Spleen (tissue), 11 donors: ENCODE measurements at regions not wholly inside any gene's neighbourhood (a gene's known extent, or its start where the extent isn't known, plus 50 kb on each side); places are given as distances from the start of the nearest gene placed in this dataset.

Source experiments
- DNase-seq: peaks from one replicate; pipeline ENCODE4 v3.0.0-alpha.2; 2020
- H3K27ac ChIP-seq, 8 donors: fragments of 200-600 bp; sonication (generic) in 7 of 8; 1 replicate in 4 of 8; 2 replicates in 4 of 8; pipeline versions ENCODE4 v1.5.0 to v1.8.0; 2016 to 2021; ENCODE audit warnings: inconsistent platforms in 4 of 8, mild to moderate bottlenecking in 4 of 8, moderate library complexity in 1 of 8
- H3K27me3 ChIP-seq, 7 donors: fragments of 200-600 bp; sonication (generic) in 6 of 7; replicated peaks in 1 of 7; 1 replicate in 4 of 7; 2 replicates in 3 of 7; pipeline versions ENCODE4 v1.5.0 to v1.8.0; 2016 to 2021; ENCODE audit warnings: inconsistent platforms in 3 of 7, mild to moderate bottlenecking in 1 of 7
- H3K36me3 ChIP-seq, 6 donors: fragments of 200-600 bp; sonication (generic) in 5 of 6; 1 replicate in 4 of 6; 2 replicates in 2 of 6; pipeline versions ENCODE4 v1.5.0 to v1.8.0; 2016 to 2021; ENCODE audit warnings: inconsistent platforms in 2 of 6
- H3K4me1 ChIP-seq, 6 donors: fragments of 200-600 bp; sonication (generic) in 5 of 6; 1 replicate in 3 of 6; 2 replicates in 3 of 6; pipeline versions ENCODE4 v1.5.0 to v1.8.0; 2016 to 2021; ENCODE audit warnings: inconsistent platforms in 3 of 6
- H3K4me3 ChIP-seq, 8 donors: fragments of 200-600 bp; sonication (generic) in 7 of 8; 1 replicate in 4 of 8; 2 replicates in 4 of 8; pipeline versions ENCODE4 v1.5.0 to v1.8.0; 2016 to 2021; ENCODE audit warnings: inconsistent platforms in 4 of 8, mild to moderate bottlenecking in 4 of 8, moderate library complexity in 2 of 8
- H3K9me3 ChIP-seq, 8 donors: fragments of 200-600 bp; sonication (generic) in 7 of 8; 1 replicate in 4 of 8; 2 replicates in 4 of 8; pipeline versions ENCODE4 v1.5.0 to v1.8.0; 2016 to 2021; ENCODE audit warnings: inconsistent platforms in 4 of 8
- CTCF ChIP-seq, 11 experiments: fragments of 200-600 bp in 7 of 11; fragments of 450-650 bp in 4 of 11; sonication (generic) in 4 of 11; IDR thresholded peaks in 8 of 11; conservative IDR thresholded peaks in 3 of 11; 1 replicate in 7 of 11; 2 replicates in 4 of 11; pipeline versions ENCODE4 v1.4.0 to v1.8.0; 2016 to 2021; ENCODE audit warnings: antibody characterized with exemption in 11 of 11, inconsistent platforms in 4 of 11, mild to moderate bottlenecking in 1 of 11
- POLR2A ChIP-seq, 3 donors: fragments of 450-650 bp; IDR thresholded peaks; one replicate each; pipeline ENCODE4 v1.5.1; 2017; ENCODE audit warnings: antibody characterized with exemption in 3 of 3, mild to moderate bottlenecking in 1 of 3
- POLR2AphosphoS5 ChIP-seq, 3 donors: sonication (generic); formaldehyde crosslinking; IDR thresholded peaks; one replicate each; pipeline ENCODE4 v1.5.1; 2017; ENCODE audit warnings: antibody characterized with exemption in 3 of 3
- WGBS, 5 donors: extraction: QIAGEN DNeasy Blood & Tissue Kit in 3 of 5; methylation state at CpG; one replicate each; pipeline versions ENCODE4 v1.1.5 to v1.1.7; 2013 to 2018; 5-methylcytosine and 5-hydroxymethylcytosine counted together
- intact Hi-C: fragments of 100-400 bp; cut with DNase I; formaldehyde crosslinking; loops from one replicate; pipeline ENCODE4 v1.15.0; 2023; ENCODE audit warnings: low total_unique reads
- donor health status: healthy with polysubstance abuse.
- donor health status: DM: no; HTN: no; CAD: no; lungs with moderate emphysema.
- donor health status: DM: no; HTN: no; CAD: no.
- donor health status: Bipolar disorder and iron deficiency.
- donor health status: healthy.
- donor health status: DM: no; HTN: no; CAD: no.
- donor health status: DM: yes; HTN: yes; CAD: no.

GRCh38 chr2:39597314-39597713 lies 68.4 kb upstream of the TMEM178A start:
- no peak for DNase-seq
- Histone ChIP-seq H3K27me3 (no peaks in the 10 kb centered on the region), H3K27ac (no peak overlapping the region), H3K4me3 (no peak overlapping the region), H3K36me3 (no peaks in the 10 kb centered on the region), H3K4me1 (no peaks in the 10 kb centered on the region), H3K9me3 (no peaks in the 10 kb centered on the region)
- TF ChIP-seq POLR2AphosphoS5 (IDR thresholded peaks at IDR 0.05), result no peak
- TF ChIP-seq POLR2A (IDR thresholded peaks at IDR 0.05), result no peak
- no peak for TF ChIP-seq CTCF (IDR thresholded peaks at IDR 0.05 in 8 of 11, conservative IDR thresholded peaks at IDR 0.05 in 3 of 11)
- intact Hi-C loops, result no loop called here
- WGBS, 5 donors, result 83 to 94% (median 88%) methylated on average over 3 of the region's 3 CpGs

DNA sequence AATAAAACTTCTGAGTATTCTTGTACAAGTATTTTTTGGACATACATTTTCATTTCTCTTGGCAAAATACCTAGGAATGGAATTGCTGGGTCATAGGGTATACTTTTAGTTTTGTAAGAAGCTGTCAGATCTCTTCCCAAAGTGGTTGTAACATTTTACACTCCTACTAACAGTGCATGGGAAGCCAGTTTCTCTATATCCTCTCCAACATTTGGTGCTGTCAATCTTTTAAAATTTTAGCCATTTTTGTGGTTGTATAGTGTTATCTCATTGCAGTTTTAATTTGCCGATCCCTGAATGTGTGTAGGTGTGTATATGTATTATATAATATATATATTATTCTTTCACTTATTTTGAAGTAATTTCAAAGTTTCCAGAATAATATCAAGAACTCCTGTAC lies 63.1 kb upstream of the TMEM178A start:
- intact Hi-C loops, result no loop called here
- DNase-seq, result no peak
- Histone ChIP-seq H3K4me3 (no peak overlapping the region), H3K27ac (no peak overlapping the region), H3K36me3 (no peaks in the 10 kb centered on the region), H3K4me1 (no peaks in the 10 kb centered on the region), H3K27me3 (no peaks in the 10 kb centered on the region), H3K9me3 (no peaks in the 10 kb centered on the region)
- WGBS, 5 donors, result 84 to 96% (median 88%) methylated on average over 1 of the region's 1 CpG
- no peak for TF ChIP-seq POLR2A (IDR thresholded peaks at IDR 0.05)
- no peak for TF ChIP-seq CTCF (IDR thresholded peaks at IDR 0.05 in 8 of 11, conservative IDR thresholded peaks at IDR 0.05 in 3 of 11)
- no peak for TF ChIP-seq POLR2AphosphoS5 (IDR thresholded peaks at IDR 0.05)

- Histone ChIP-seq H3K4me3 (no peak overlapping the region), H3K4me1 (no peaks in the 10 kb centered on the region), H3K9me3 (no peaks in the 10 kb centered on the region), H3K36me3 (no peaks in the 10 kb centered on the region), H3K27me3 (no peaks in the 10 kb centered on the region), H3K27ac (no peak overlapping the region)
- TF ChIP-seq POLR2A (IDR thresholded peaks at IDR 0.05) (no peak), CTCF (IDR thresholded peaks at IDR 0.05 in 8 of 11, conservative IDR thresholded peaks at IDR 0.05 in 3 of 11) (no peak), POLR2AphosphoS5 (IDR thresholded peaks at IDR 0.05) (no peak)
- no peak for DNase-seq
- intact Hi-C loops, result no loop called here
- 15 to 46% (median 29%) methylated on average over 2 of the region's 2 CpGs for WGBS, 5 donors
Measured at GRCh38 chr2:39603436-39603835, 62.3 kb upstream of the TMEM178A start.

DNA sequence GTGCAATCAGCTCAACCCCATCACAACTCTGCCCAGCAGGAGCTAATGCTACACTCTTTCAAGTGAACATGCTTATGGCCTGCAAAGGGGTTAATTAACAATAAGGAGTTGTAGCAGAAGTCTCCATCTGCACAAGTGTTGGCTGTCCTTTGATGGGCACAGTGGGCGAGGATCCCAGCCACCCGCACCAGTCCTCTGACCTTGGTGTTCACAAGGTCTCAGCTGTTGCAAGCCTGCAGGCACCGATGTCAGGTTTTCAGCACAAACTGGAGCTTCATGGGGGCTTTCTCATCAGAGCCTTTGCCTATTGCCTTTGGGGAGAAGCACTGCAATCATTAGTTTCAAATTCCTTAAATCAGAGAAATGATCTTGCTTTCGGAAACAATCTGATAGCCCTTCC lies 60.9 kb upstream of the TMEM178A start:
- Histone ChIP-seq H3K4me3 (no peak overlapping the region), H3K27me3 (no peaks in the 10 kb centered on the region), H3K36me3 (no peaks in the 10 kb centered on the region), H3K27ac (no peak overlapping the region), H3K4me1 (no peaks in the 10 kb centered on the region), H3K9me3 (no peaks in the 10 kb centered on the region)
- WGBS, 5 donors, result 85 to 94% (median 86%) methylated on average over 2 to 4 of the region's 4 CpGs
- intact Hi-C loops, result no loop called here
- no peak for DNase-seq
- TF ChIP-seq CTCF (IDR thresholded peaks at IDR 0.05 in 8 of 11, conservative IDR thresholded peaks at IDR 0.05 in 3 of 11) (no peak), POLR2AphosphoS5 (IDR thresholded peaks at IDR 0.05) (no peak), POLR2A (IDR thresholded peaks at IDR 0.05) (no peak)
